IMR-90 (cell line): ENCODE measurements at regions not wholly inside any gene's neighbourhood (a gene's known extent, or its start where the extent isn't known, plus 50 kb on each side); places are given as distances from the start of the nearest gene placed in this dataset.

ENCODE experiments used
- ATAC-seq: fragments of 200-7000 bp; cut with Tn5 transposase; 2 replicates; pipeline ENCODE4 v1.9.1; 2020; ENCODE audit warnings: low read depth, mild to moderate bottlenecking, moderate library complexity
- BruUV-seq: library from RNA; stranded (reverse); fragments of 400-500 nt; replicated peaks from 2 replicates; lab custom pipeline; 2021; lab: Mats Ljungman, UMichigan
- CTCF ChIA-PET: fragments of 300-600 bp; formaldehyde crosslinking; extraction: SDS; loops from one replicate; lab custom pipeline; 2021; ENCODE audit warnings: antibody characterized with exemption; lab: Yijun Ruan, JAX
- POLR2A ChIA-PET: fragments of 300-600 bp; sonication (Branson Sonifier 250); formaldehyde crosslinking; loops from one replicate; lab custom pipeline; 2022; ENCODE audit warnings: antibody characterized with exemption; ENCODE audit not compliant: unreplicated experiment; lab: Charles Lee
- DNase-seq: peaks from one replicate; pipeline ENCODE4 v3.0.0; 2013
- H2AFZ ChIP-seq: replicated peaks from 2 replicates; pipeline ENCODE3; 2013; ENCODE audit warnings: low read length, mild to moderate bottlenecking; ENCODE audit not compliant: poor library complexity
- H2AK5ac ChIP-seq: 2 replicates; pipeline ENCODE4 v1.6.1; 2013; ENCODE audit warnings: low read depth, low read length, inconsistent platforms
- H2AK9ac ChIP-seq: replicated peaks from 2 replicates; pipeline ENCODE3; 2013; ENCODE audit warnings: mild to moderate bottlenecking, low read depth, low read length, moderate library complexity; ENCODE audit not compliant: poor library complexity
- H2BK120ac ChIP-seq: 2 replicates; pipeline ENCODE4 v1.6.1; 2013; ENCODE audit warnings: low read depth, low read length, inconsistent platforms
- H2BK15ac ChIP-seq: 3 replicates; pipeline ENCODE4 v1.6.1; 2013; ENCODE audit warnings: low read depth, low read length, inconsistent platforms
- H2BK20ac ChIP-seq: 2 replicates; pipeline ENCODE4 v1.6.1; 2013; ENCODE audit warnings: low read depth, mild to moderate bottlenecking, inconsistent platforms, low read length, moderate library complexity
- H2BK5ac ChIP-seq: 2 replicates; pipeline ENCODE4 v1.6.1; 2013; ENCODE audit warnings: mild to moderate bottlenecking, low read depth, low read length, inconsistent platforms; ENCODE audit not compliant: poor library complexity, severe bottlenecking
- H3K14ac ChIP-seq: replicated peaks from 2 replicates; pipeline ENCODE4 v1.6.1; 2013; ENCODE audit warnings: low read depth, low read length, inconsistent platforms
- H3K18ac ChIP-seq: 2 replicates; pipeline ENCODE4 v1.6.1; 2013; ENCODE audit warnings: low read depth, low read length, control low read depth
- H3K23ac ChIP-seq: 2 replicates; pipeline ENCODE4 v1.6.1; 2013; ENCODE audit warnings: low read depth, low read length, inconsistent platforms
- H3K27ac ChIP-seq: 2 replicates; pipeline ENCODE4 v1.5.1; 2013; ENCODE audit warnings: mild to moderate bottlenecking, control low read depth, low read length; ENCODE audit not compliant: insufficient read depth
- H3K27me3 ChIP-seq: 2 replicates; pipeline ENCODE4 v1.6.1; 2013; ENCODE audit warnings: low read length; ENCODE audit not compliant: control insufficient read depth, insufficient read depth
- H3K36me3 ChIP-seq: 2 replicates; pipeline ENCODE4 v1.6.1; 2013; ENCODE audit warnings: low read length, mixed read lengths; ENCODE audit not compliant: control insufficient read depth, insufficient read depth
- H3K4ac ChIP-seq: 2 replicates; pipeline ENCODE4 v1.6.1; 2013; ENCODE audit warnings: low read depth, low read length, inconsistent platforms
- H3K4me1 ChIP-seq: 2 replicates; pipeline ENCODE4 v1.6.1; 2013; ENCODE audit warnings: low read length, mixed read lengths; ENCODE audit not compliant: control insufficient read depth, insufficient read depth
- H3K4me2 ChIP-seq: 2 replicates; pipeline ENCODE4 v1.6.1; 2013; ENCODE audit warnings: low read depth, mild to moderate bottlenecking, control low read depth, low read length, moderate library complexity
- H3K4me3 ChIP-seq: 2 replicates; pipeline ENCODE4 v1.5.1; 2013; ENCODE audit warnings: low read depth, mild to moderate bottlenecking, control low read depth, low read length, moderate library complexity; ENCODE audit not compliant: insufficient read depth
- H3K56ac ChIP-seq: 2 replicates; pipeline ENCODE4 v1.6.1; 2013; ENCODE audit warnings: low read length, inconsistent platforms; ENCODE audit not compliant: insufficient read depth; ENCODE audit errors: extremely low read depth
- H3K79me1 ChIP-seq, 2 experiments: 2 replicates each; pipeline ENCODE4 v1.6.1; 2013; ENCODE audit warnings: low read length in 2 of 2, inconsistent platforms in 1 of 2, low read depth in 1 of 2
- H3K9ac ChIP-seq: 2 replicates; pipeline ENCODE4 v1.6.1; 2013; ENCODE audit warnings: low read depth, low read length, control low read depth
- H3K9me1 ChIP-seq: 2 replicates; pipeline ENCODE4 v1.6.1; 2013; ENCODE audit warnings: low read length, inconsistent platforms; ENCODE audit not compliant: insufficient read depth
- H3K9me3 ChIP-seq: 2 replicates; pipeline ENCODE4 v1.6.1; 2013; ENCODE audit warnings: low read length; ENCODE audit not compliant: control insufficient read depth, insufficient read depth
- H4K20me1 ChIP-seq: 2 replicates; pipeline ENCODE4 v1.6.1; 2013; ENCODE audit warnings: low read length, inconsistent platforms; ENCODE audit not compliant: insufficient read depth
- H4K5ac ChIP-seq: 2 replicates; pipeline ENCODE4 v1.6.1; 2013; ENCODE audit warnings: mild to moderate bottlenecking, low read depth, low read length, control low read depth
- H4K8ac ChIP-seq, 2 experiments: 2 replicates each; pipeline ENCODE4 v1.6.1; 2013; ENCODE audit warnings: low read depth in 2 of 2, low read length in 2 of 2, control low read depth in 1 of 2, inconsistent platforms in 1 of 2
- H4K91ac ChIP-seq: 2 replicates; pipeline ENCODE4 v1.6.1; 2013; ENCODE audit warnings: low read depth, low read length, inconsistent platforms; ENCODE audit not compliant: insufficient read depth
- CEBPB ChIP-seq: IDR thresholded peaks from 2 replicates; pipeline ENCODE4 v1.6.1; 2012; ENCODE audit warnings: low read depth, low read length, improper control_type of control experiment
- FOS ChIP-seq: fragments of 150-350 bp; IDR thresholded peaks from 2 replicates; pipeline ENCODE4 v1.6.1; 2016; ENCODE audit warnings: low read depth, low read length
- MAZ ChIP-seq: IDR thresholded peaks from 2 replicates; pipeline ENCODE4 v1.6.1; 2012; ENCODE audit warnings: low read depth, mild to moderate bottlenecking, low read length, improper control_type of control experiment, moderate library complexity, borderline replicate concordance
- MXI1 ChIP-seq: IDR thresholded peaks from 2 replicates; pipeline ENCODE4 v1.6.1; 2012; ENCODE audit warnings: low read depth, mild to moderate bottlenecking, low read length, moderate library complexity, borderline replicate concordance
- RCOR1 ChIP-seq: IDR thresholded peaks from 2 replicates; pipeline ENCODE4 v1.6.1; 2012; ENCODE audit warnings: mild to moderate bottlenecking, low read length, improper control_type of control experiment; ENCODE audit not compliant: insufficient replicate concordance
- WGBS, 2 experiments: methylation state at CpG; one replicate each; pipeline versions ENCODE4 v1.1.5 to v1.1.7; 2013; ENCODE audit warnings: missing lambda C conversion rate in 2 of 2; ENCODE audit not compliant: insufficient read length in 1 of 2; ENCODE audit errors: extremely low coverage in 2 of 2; 5-methylcytosine and 5-hydroxymethylcytosine counted together
- dilution Hi-C: fragments of 300-500 bp; cut with HindIII; formaldehyde crosslinking; loops from one replicate; pipeline ENCODE4 v1.14.3; 2018; ENCODE audit warnings: low sequenced_read_pairs; ENCODE audit not compliant: unreplicated experiment
- in situ Hi-C: fragments of 300-500 bp; cut with MboI; formaldehyde crosslinking; loops from 3 replicates; pipeline ENCODE4 v1.14.3; 2019; ENCODE audit warnings: low sequenced_read_pairs, inconsistent platforms, mixed read lengths
- intact Hi-C: fragments of 100-400 bp; cut with micrococcal nuclease; formaldehyde crosslinking; loops from 2 replicates; pipeline ENCODE4 v1.10.0; 2022
- TF ChIP-seq, protein P1 (sequence below): conservative IDR thresholded peaks from 2 replicates; pipeline ENCODE4 v1.5.1; 2012; ENCODE audit warnings: mild to moderate bottlenecking, low read depth, low read length, improper control_type of control experiment
- TF ChIP-seq, protein P2 (sequence below): fragments of 150-350 bp; IDR thresholded peaks from 2 replicates; pipeline ENCODE4 v1.6.1; 2016; ENCODE audit warnings: low read depth, mild to moderate bottlenecking, low read length, moderate library complexity, borderline replicate concordance

DNA sequence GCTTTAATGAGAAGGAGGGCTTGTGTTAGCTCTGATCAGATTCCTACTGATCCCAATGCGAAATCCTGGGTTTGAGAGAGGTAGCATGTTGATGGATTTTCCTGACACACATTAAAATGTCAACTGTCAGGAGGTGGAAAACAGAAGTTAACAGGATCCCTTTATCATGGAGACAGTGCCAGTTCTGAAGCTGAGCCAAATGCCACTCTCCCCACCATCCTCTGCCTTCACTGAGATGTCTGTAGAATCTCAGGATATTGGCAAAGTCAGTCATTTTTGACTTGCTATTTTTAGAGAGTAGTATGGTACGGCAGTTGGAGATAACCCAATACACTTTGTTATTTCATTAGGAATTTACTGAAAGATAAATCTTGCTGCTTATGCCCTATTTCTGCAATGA lies 1816.2 kb upstream of the FLRT2 start:
- TF ChIP-seq CEBPB (no peak), MXI1 (no peak), RCOR1 (no peak), FOS (no peak), MAZ (no peak)
- TF ChIP-seq, protein P1, sequence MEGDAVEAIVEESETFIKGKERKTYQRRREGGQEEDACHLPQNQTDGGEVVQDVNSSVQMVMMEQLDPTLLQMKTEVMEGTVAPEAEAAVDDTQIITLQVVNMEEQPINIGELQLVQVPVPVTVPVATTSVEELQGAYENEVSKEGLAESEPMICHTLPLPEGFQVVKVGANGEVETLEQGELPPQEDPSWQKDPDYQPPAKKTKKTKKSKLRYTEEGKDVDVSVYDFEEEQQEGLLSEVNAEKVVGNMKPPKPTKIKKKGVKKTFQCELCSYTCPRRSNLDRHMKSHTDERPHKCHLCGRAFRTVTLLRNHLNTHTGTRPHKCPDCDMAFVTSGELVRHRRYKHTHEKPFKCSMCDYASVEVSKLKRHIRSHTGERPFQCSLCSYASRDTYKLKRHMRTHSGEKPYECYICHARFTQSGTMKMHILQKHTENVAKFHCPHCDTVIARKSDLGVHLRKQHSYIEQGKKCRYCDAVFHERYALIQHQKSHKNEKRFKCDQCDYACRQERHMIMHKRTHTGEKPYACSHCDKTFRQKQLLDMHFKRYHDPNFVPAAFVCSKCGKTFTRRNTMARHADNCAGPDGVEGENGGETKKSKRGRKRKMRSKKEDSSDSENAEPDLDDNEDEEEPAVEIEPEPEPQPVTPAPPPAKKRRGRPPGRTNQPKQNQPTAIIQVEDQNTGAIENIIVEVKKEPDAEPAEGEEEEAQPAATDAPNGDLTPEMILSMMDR = no peak
- TF ChIP-seq, protein P2, sequence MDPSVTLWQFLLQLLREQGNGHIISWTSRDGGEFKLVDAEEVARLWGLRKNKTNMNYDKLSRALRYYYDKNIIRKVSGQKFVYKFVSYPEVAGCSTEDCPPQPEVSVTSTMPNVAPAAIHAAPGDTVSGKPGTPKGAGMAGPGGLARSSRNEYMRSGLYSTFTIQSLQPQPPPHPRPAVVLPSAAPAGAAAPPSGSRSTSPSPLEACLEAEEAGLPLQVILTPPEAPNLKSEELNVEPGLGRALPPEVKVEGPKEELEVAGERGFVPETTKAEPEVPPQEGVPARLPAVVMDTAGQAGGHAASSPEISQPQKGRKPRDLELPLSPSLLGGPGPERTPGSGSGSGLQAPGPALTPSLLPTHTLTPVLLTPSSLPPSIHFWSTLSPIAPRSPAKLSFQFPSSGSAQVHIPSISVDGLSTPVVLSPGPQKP = no peak
- no peaks in the 10 kb centered on the region for H3K27me3 ChIP-seq
- no peak overlapping the region for H4K8ac ChIP-seq
- 0 out of 2 replicates have a peak overlapping the region, but pooled peaks have one; percentile 6 for H2BK120ac ChIP-seq
- no TSS peak for BruUV-seq
- peak overlapping the region; percentile 37 for H2AFZ ChIP-seq
- H3K4ac ChIP-seq = no peak overlapping the region
- dilution Hi-C loops (no loop called here), intact Hi-C loops (no loop called here), in situ Hi-C loops (no loop called here)
- peak overlapping the region; percentile 20; the same call in 1 of the 2 replicates for H4K91ac ChIP-seq
- no peak overlapping the region; the same call in 1 of the 2 replicates for H2AK5ac ChIP-seq
- no peaks in the 10 kb centered on the region for H4K20me1 ChIP-seq
- H3K4me1 ChIP-seq = peaks cover 6% of the 10 kb centered on the region; the same call in 1 of the 2 replicates
- H3K9me3 ChIP-seq = no peaks in the 10 kb centered on the region
- no peak for ATAC-seq
- no peak overlapping the region for H2AK9ac ChIP-seq
- no CpG with 5 or more reads among the region's 2 CpGs for WGBS, 2 experiments
- DNase-seq = no peak
- POLR2A ChIA-PET = no interaction called here
- no peak overlapping the region for H3K9ac ChIP-seq
- no peak overlapping the region for H3K4me2 ChIP-seq
- peak overlapping the region; percentile 46 for H3K14ac ChIP-seq
- H2BK5ac ChIP-seq = no peak overlapping the region
- H3K36me3 ChIP-seq = no peaks in the 10 kb centered on the region
- no peak overlapping the region for H3K27ac ChIP-seq
- H3K4me3 ChIP-seq = no peak overlapping the region
- H2BK20ac ChIP-seq = no peak overlapping the region; the same call in 1 of the 2 replicates
- H4K5ac ChIP-seq = no peak overlapping the region; the same call in 1 of the 2 replicates
- H3K9me1 ChIP-seq = no peaks in the 10 kb centered on the region
- H3K79me1 ChIP-seq = no peaks in the 10 kb centered on the region
- H3K23ac ChIP-seq = no peak overlapping the region
- H2BK15ac ChIP-seq = no peak overlapping the region
- no peak overlapping the region for H3K56ac ChIP-seq
- CTCF ChIA-PET = no interaction called here
- H3K18ac ChIP-seq = no peak overlapping the region; the same call in 1 of the 2 replicates
